HCT116 (cell line): ENCODE measurements at regions not wholly inside any gene's neighbourhood (a gene's known extent, or its start where the extent isn't known, plus 50 kb on each side); places are given as distances from the start of the nearest gene placed in this dataset.
"Not testable (repeated sequence)": the region's sequence is repeated elsewhere in the genome, so short reads cannot be mapped to it uniquely, and the experiment has no call there.

Experiments used
- EGR1 ChIP-seq: IDR thresholded peaks from 2 replicates; pipeline ENCODE4 v1.6.1; 2012; ENCODE audit warnings: low read depth
- EZH2 ChIP-seq: fragments of 200-600 bp; sonication (generic); IDR thresholded peaks from 2 replicates; pipeline ENCODE4 v1.6.1; 2017; ENCODE audit warnings: antibody characterized with exemption, mixed run types
- EZH2phosphoT487 ChIP-seq: fragments of 200-600 bp; IDR thresholded peaks from 2 replicates; pipeline ENCODE4 v1.6.1; 2018; ENCODE audit warnings: antibody characterized with exemption, borderline replicate concordance
- MAX ChIP-seq: IDR thresholded peaks from 2 replicates; pipeline ENCODE4 v1.6.1; 2012
- POLR2AphosphoS5 ChIP-seq: IDR thresholded peaks from 2 replicates; pipeline ENCODE4 v1.6.1; 2011; ENCODE audit warnings: mild to moderate bottlenecking, low read depth, low read length, moderate library complexity
- RAD21 ChIP-seq: IDR thresholded peaks from 2 replicates; pipeline ENCODE4 v1.6.1; 2012; ENCODE audit warnings: low read depth, mild to moderate bottlenecking
- SRF ChIP-seq: IDR thresholded peaks from 2 replicates; pipeline ENCODE4 v1.6.1; 2012; ENCODE audit warnings: low read depth
- ZFX ChIP-seq: fragments of 450-650 bp; IDR thresholded peaks from 2 replicates; pipeline ENCODE4 v1.6.1; 2017
- TF ChIP-seq, protein P1 (sequence below), 3 experiments: fragments of 200-600 bp in 1 of 3; sonication (generic) in 1 of 3; IDR thresholded peaks in 2 of 3; conservative IDR thresholded peaks in 1 of 3; 2 replicates each; pipeline ENCODE4 v1.5.1; 2012 to 2017; ENCODE audit warnings: low read depth in 2 of 3, low read length in 2 of 3, antibody characterized with exemption in 1 of 3, borderline replicate concordance in 1 of 3, control low read depth in 1 of 3, mild to moderate bottlenecking in 1 of 3, mixed read lengths in 1 of 3, mixed run types in 1 of 3, moderate library complexity in 1 of 3; ENCODE audit not compliant: insufficient read depth in 1 of 3
- TF ChIP-seq, protein P2 (sequence below): IDR thresholded peaks from 2 replicates; pipeline ENCODE4 v1.6.1; 2012

- TF ChIP-seq EGR1, EZH2, MAX, SRF, POLR2AphosphoS5, ZFX, EZH2phosphoT487, RAD21: not testable (repeated sequence)
- TF ChIP-seq, protein P1, sequence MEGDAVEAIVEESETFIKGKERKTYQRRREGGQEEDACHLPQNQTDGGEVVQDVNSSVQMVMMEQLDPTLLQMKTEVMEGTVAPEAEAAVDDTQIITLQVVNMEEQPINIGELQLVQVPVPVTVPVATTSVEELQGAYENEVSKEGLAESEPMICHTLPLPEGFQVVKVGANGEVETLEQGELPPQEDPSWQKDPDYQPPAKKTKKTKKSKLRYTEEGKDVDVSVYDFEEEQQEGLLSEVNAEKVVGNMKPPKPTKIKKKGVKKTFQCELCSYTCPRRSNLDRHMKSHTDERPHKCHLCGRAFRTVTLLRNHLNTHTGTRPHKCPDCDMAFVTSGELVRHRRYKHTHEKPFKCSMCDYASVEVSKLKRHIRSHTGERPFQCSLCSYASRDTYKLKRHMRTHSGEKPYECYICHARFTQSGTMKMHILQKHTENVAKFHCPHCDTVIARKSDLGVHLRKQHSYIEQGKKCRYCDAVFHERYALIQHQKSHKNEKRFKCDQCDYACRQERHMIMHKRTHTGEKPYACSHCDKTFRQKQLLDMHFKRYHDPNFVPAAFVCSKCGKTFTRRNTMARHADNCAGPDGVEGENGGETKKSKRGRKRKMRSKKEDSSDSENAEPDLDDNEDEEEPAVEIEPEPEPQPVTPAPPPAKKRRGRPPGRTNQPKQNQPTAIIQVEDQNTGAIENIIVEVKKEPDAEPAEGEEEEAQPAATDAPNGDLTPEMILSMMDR (IDR thresholded peaks at IDR 0.05 in 2 of 3, conservative IDR thresholded peaks at IDR 0.05 in 1 of 3; ENCODE audit: borderline replicate concordance in 1 of 3, insufficient read depth in 1 of 3, low read depth in 2 of 3, low read length in 2 of 3) = not testable (repeated sequence)
- TF ChIP-seq, protein P2, sequence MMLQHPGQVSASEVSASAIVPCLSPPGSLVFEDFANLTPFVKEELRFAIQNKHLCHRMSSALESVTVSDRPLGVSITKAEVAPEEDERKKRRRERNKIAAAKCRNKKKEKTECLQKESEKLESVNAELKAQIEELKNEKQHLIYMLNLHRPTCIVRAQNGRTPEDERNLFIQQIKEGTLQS = not testable (repeated sequence)
Observed at GRCh38 chr1:146600720-146601307, 337.3 kb upstream of the NBPF12 start.
